ENCODE measurements at regions not wholly inside any gene's neighbourhood (a gene's known extent, or its start where the extent isn't known, plus 50 kb on each side); places are given as distances from the start of the nearest gene placed in this dataset.

- intact Hi-C loops (cut with DNase I): no loop called here
- DNase-seq: no peak
Observed at GRCh38 chr7:20562461-20562860, 53.0 kb upstream of the ABCB5 start.
